Stomach (tissue), 4 donors: ENCODE measurements at regions not wholly inside any gene's neighbourhood (a gene's known extent, or its start where the extent isn't known, plus 50 kb on each side); places are given as distances from the start of the nearest gene placed in this dataset.
"Not testable (repeated sequence)": the region's sequence is repeated elsewhere in the genome, so short reads cannot be mapped to it uniquely, and the experiment has no call there.

Experiments
- POLR2A ChIP-seq, 4 donors: fragments of 450-650 bp; IDR thresholded peaks; one replicate each; pipeline ENCODE4 v1.6.1; 2016; ENCODE audit warnings: antibody characterized with exemption in 4 of 4, control low read depth in 2 of 4, mild to moderate bottlenecking in 1 of 4, moderate library complexity in 1 of 4
- POLR2AphosphoS5 ChIP-seq, 3 donors: sonication (generic); formaldehyde crosslinking; IDR thresholded peaks; one replicate each; pipeline ENCODE4 v1.6.1; 2016; ENCODE audit warnings: antibody characterized with exemption in 3 of 3
- TF ChIP-seq, protein P1 (sequence below), 7 experiments: fragments of 450-650 bp in 4 of 7; fragments of 200-600 bp in 3 of 7; sonication (generic) in 3 of 7; IDR thresholded peaks; one replicate each; pipeline ENCODE4 v1.5.1; 2016 to 2019; ENCODE audit warnings: antibody characterized with exemption in 7 of 7, control low read depth in 2 of 7, mild to moderate bottlenecking in 1 of 7

DNA sequence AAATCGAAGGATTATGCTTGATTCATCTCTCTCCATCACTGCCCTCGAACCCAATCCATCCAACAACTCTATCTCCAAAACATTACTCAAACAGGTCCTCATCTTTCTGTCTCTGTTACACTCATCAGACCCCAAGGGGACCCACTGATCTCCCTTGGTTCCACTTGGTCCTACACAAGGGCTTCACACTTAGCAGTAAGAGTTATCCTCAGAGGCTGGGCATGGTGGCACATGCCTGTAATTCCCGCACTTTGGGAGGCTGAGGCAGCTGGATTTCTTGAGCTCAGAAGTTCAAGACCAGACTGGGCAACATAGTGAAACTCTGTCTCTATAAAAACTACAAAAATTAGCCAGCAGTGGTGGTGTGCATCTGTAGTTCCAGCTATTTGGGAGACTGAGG, 302.9 kb upstream of the PLGLB2 start:
- TF ChIP-seq, protein P1, sequence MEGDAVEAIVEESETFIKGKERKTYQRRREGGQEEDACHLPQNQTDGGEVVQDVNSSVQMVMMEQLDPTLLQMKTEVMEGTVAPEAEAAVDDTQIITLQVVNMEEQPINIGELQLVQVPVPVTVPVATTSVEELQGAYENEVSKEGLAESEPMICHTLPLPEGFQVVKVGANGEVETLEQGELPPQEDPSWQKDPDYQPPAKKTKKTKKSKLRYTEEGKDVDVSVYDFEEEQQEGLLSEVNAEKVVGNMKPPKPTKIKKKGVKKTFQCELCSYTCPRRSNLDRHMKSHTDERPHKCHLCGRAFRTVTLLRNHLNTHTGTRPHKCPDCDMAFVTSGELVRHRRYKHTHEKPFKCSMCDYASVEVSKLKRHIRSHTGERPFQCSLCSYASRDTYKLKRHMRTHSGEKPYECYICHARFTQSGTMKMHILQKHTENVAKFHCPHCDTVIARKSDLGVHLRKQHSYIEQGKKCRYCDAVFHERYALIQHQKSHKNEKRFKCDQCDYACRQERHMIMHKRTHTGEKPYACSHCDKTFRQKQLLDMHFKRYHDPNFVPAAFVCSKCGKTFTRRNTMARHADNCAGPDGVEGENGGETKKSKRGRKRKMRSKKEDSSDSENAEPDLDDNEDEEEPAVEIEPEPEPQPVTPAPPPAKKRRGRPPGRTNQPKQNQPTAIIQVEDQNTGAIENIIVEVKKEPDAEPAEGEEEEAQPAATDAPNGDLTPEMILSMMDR (IDR thresholded peaks at IDR 0.05): not testable (repeated sequence)
- TF ChIP-seq POLR2AphosphoS5, POLR2A (IDR thresholded peaks at IDR 0.05): not testable (repeated sequence)
